ENCODE measurements at regions not wholly inside any gene's neighbourhood (a gene's known extent, or its start where the extent isn't known, plus 50 kb on each side); places are given as distances from the start of the nearest gene placed in this dataset.

DNA sequence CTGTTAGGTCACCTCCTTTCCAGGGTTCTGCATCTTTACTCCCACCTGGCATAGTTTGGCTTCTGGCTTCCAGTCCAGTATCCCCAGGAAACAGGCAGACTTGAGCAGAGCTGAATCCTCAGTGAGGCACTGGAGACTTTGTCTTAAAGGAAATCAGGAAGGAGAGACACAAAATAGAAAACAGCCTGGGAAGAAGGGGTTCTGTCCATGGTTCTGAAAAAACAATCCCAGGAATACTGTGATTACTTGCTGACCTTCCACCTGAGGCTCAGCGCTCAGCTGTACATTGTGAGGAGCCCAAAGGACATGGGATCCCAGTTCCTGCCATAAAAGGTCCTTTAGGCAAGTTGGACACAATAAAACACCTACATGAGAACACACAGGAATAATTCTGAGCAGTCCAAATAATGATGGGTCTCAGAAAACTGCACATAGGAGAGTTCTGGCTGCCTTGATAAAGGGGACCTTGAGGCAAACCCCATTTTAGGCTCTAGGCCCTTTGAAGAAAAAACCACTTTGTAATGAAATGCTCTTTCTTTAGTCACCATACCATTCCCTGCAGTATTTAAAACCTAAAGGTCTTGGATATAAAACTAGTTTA, 81.4 kb upstream of the CRHR1 start:
- peaks cover 0 to 49% (median 0%) of the 10 kb centered on the region in 4 donors for H3K27me3 ChIP-seq
- no peak for DNase-seq (ENCODE audit: extremely low spot score)

DNA sequence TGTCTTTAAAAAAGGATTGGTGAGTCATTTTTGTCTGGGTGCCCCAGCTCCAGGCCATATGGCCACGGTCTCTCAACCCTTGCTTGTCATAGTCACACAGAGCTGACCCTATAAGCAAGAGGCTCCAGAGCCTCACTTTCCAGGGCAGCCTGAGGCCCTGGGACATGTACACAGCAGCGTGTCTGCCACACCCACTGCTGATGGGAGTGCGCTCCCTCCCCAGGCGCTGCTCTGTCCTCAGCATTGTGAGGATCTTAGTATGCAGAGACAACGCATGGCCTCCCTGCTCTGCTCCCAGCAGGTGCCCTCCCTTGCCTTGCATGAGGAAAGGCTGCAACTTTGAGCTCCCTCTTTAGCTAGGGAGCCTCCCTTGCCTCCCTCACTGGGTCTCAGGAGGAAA, 80.8 kb upstream of the CRHR1 start:
- DNase-seq (ENCODE audit: extremely low spot score): no peak
- Histone ChIP-seq H3K27ac (replicated peaks in 1 of 4) (no peak overlapping the region), H3K27me3 (peaks cover 0 to 48% (median 0%) of the 10 kb centered on the region in 4 donors), H3K4me1 (no peaks in the 10 kb centered on the region), H3K9me3 (no peaks in the 10 kb centered on the region), H3K36me3 (no peaks in the 10 kb centered on the region), H3K4me3 (no peak overlapping the region)
- intact Hi-C loops (cut with DNase I): no loop called here
- no peak for TF ChIP-seq POLR2AphosphoS5 (IDR thresholded peaks at IDR 0.05)
- no peak for TF ChIP-seq POLR2A (IDR thresholded peaks at IDR 0.05; ENCODE audit: low read depth)
- TF ChIP-seq, protein P1, sequence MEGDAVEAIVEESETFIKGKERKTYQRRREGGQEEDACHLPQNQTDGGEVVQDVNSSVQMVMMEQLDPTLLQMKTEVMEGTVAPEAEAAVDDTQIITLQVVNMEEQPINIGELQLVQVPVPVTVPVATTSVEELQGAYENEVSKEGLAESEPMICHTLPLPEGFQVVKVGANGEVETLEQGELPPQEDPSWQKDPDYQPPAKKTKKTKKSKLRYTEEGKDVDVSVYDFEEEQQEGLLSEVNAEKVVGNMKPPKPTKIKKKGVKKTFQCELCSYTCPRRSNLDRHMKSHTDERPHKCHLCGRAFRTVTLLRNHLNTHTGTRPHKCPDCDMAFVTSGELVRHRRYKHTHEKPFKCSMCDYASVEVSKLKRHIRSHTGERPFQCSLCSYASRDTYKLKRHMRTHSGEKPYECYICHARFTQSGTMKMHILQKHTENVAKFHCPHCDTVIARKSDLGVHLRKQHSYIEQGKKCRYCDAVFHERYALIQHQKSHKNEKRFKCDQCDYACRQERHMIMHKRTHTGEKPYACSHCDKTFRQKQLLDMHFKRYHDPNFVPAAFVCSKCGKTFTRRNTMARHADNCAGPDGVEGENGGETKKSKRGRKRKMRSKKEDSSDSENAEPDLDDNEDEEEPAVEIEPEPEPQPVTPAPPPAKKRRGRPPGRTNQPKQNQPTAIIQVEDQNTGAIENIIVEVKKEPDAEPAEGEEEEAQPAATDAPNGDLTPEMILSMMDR (IDR thresholded peaks at IDR 0.05): no peak
- no peak for TF ChIP-seq EP300 (IDR thresholded peaks at IDR 0.05)
- 45% methylated on average over 5 of the region's 5 CpGs for WGBS

More for the DNA sequence above, 81.4 kb upstream of the CRHR1 start:
- H3K4me1 ChIP-seq: no peaks in the 10 kb centered on the region
- no peaks in the 10 kb centered on the region for H3K36me3 ChIP-seq
- no peaks in the 10 kb centered on the region for H3K9me3 ChIP-seq
- TF ChIP-seq POLR2A (IDR thresholded peaks at IDR 0.05; ENCODE audit: low read depth) (no peak), EP300 (IDR thresholded peaks at IDR 0.05) (no peak), POLR2AphosphoS5 (IDR thresholded peaks at IDR 0.05) (no peak)
- TF ChIP-seq, protein P1 (IDR thresholded peaks at IDR 0.05): no peak
- intact Hi-C loops (cut with DNase I): no loop called here
- no peak overlapping the region for H3K4me3 ChIP-seq
- no peak overlapping the region for H3K27ac ChIP-seq (replicated peaks in 1 of 4)
- 14% methylated on average over 1 of the region's 1 CpG for WGBS

DNA sequence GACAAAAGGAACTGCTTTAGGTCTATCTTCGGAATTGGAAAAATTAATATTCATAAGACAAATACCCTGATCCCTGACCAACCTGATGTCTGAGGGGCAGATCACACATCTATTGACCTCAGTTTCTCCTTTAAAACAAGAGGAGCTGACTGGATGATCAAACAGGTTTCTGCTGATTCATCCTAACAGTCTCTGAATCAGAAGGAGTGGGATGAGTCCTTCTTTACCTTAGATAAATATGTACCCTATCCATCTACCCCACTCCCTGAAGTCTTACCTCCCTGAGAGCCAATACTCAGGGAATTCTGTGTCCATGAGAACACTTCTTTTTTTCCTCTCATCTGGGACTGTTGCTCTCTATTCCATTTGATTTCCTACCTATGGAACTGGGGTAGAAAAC, 80.3 kb upstream of the CRHR1 start:
- H3K27ac ChIP-seq (replicated peaks in 1 of 4): no peak overlapping the region
- H3K9me3 ChIP-seq: no peaks in the 10 kb centered on the region
- H3K27me3 ChIP-seq: peaks cover 0 to 50% (median 0%) of the 10 kb centered on the region in 4 donors
- H3K4me3 ChIP-seq: no peak overlapping the region
- 94% methylated on average over 1 of the region's 1 CpG for WGBS
- H3K36me3 ChIP-seq: no peaks in the 10 kb centered on the region
- intact Hi-C loops (cut with DNase I): no loop called here
- H3K4me1 ChIP-seq: no peaks in the 10 kb centered on the region
- DNase-seq (ENCODE audit: extremely low spot score): no peak
- TF ChIP-seq EP300 (IDR thresholded peaks at IDR 0.05) (no peak), POLR2A (IDR thresholded peaks at IDR 0.05; ENCODE audit: low read depth) (no peak), POLR2AphosphoS5 (IDR thresholded peaks at IDR 0.05) (no peak)
- TF ChIP-seq, protein P1 (IDR thresholded peaks at IDR 0.05): no peak

DNA sequence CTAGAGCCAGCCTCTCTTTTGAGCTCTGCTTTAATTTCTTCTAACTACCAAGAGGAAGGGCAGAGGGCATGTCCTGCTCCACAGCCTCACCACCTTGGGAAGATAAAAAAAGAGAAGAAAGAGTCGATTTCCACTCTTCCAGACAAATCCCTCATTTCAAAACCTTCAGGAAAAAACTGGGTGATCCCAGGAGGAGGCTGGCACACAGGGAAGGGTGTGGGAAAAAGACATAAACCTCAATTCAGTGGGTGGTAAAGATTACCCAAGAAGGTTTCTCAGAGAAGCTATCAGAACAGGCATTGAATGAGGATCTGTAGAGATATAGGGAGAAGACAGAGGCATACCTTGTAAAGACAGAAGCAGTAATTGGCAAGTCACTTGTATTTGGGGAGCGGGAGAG, 79.9 kb upstream of the CRHR1 start:
- intact Hi-C loops (cut with DNase I): no loop called here
- H3K36me3 ChIP-seq: no peaks in the 10 kb centered on the region
- H3K27me3 ChIP-seq: peaks cover 0 to 54% (median 0%) of the 10 kb centered on the region in 4 donors
- no peaks in the 10 kb centered on the region for H3K4me1 ChIP-seq
- WGBS: 52% methylated on average over 2 of the region's 2 CpGs
- no peak for TF ChIP-seq POLR2AphosphoS5 (IDR thresholded peaks at IDR 0.05)
- no peak for TF ChIP-seq POLR2A (IDR thresholded peaks at IDR 0.05; ENCODE audit: low read depth)
- TF ChIP-seq, protein P1 (IDR thresholded peaks at IDR 0.05): no peak
- no peak for TF ChIP-seq EP300 (IDR thresholded peaks at IDR 0.05)
- no peak overlapping the region for H3K4me3 ChIP-seq
- H3K9me3 ChIP-seq: no peaks in the 10 kb centered on the region
- H3K27ac ChIP-seq (replicated peaks in 1 of 4): no peak overlapping the region
- no peak for DNase-seq (ENCODE audit: extremely low spot score)
